Adrenal gland (tissue), 9 donors: ENCODE measurements at regions not wholly inside any gene's neighbourhood (a gene's known extent, or its start where the extent isn't known, plus 50 kb on each side); places are given as distances from the start of the nearest gene placed in this dataset.

Source experiments
- DNase-seq, 7 donors: peaks; one replicate each; pipeline ENCODE4 v3.0.0-alpha.2; 2019 to 2020
- H3K27ac ChIP-seq, 5 donors: fragments of 200-600 bp; sonication (generic) in 4 of 5; 1 replicate in 3 of 5; 2 replicates in 2 of 5; pipeline versions ENCODE4 v1.5.1 to v1.8.0; 2016 to 2020; ENCODE audit warnings: mild to moderate bottlenecking in 1 of 5
- H3K27me3 ChIP-seq: fragments of 200-600 bp; 2 replicates; pipeline ENCODE4 v1.8.0; 2021
- H3K36me3 ChIP-seq, 2 donors: fragments of 200-600 bp; replicated peaks in 1 of 2; 1 replicate in 1 of 2; 2 replicates in 1 of 2; pipeline versions ENCODE4 v1.5.1 to v1.8.0; 2018 to 2022
- H3K4me1 ChIP-seq, 2 donors: fragments of 200-600 bp; replicated peaks in 1 of 2; 1 replicate in 1 of 2; 2 replicates in 1 of 2; pipeline versions ENCODE4 v1.5.1 to v1.8.0; 2018 to 2021
- H3K4me3 ChIP-seq, 4 donors: fragments of 200-600 bp; sonication (generic) in 3 of 4; one replicate each; pipeline ENCODE4 v1.5.1; 2016 to 2018
- H3K9me3 ChIP-seq, 3 donors: fragments of 200-600 bp; sonication (generic) in 1 of 3; replicated peaks in 1 of 3; 1 replicate in 2 of 3; 2 replicates in 1 of 3; pipeline versions ENCODE4 v1.5.1 to v1.8.0; 2016 to 2021
- POLR2A ChIP-seq, 2 donors: fragments of 450-650 bp; IDR thresholded peaks; one replicate each; pipeline ENCODE4 v1.6.1; 2017; ENCODE audit warnings: antibody characterized with exemption in 2 of 2, mild to moderate bottlenecking in 2 of 2, moderate library complexity in 1 of 2
- WGBS, 4 donors: extraction: QIAGEN DNeasy Blood & Tissue Kit in 2 of 4; methylation state at CpG; one replicate each; pipeline versions ENCODE4 v1.1.5 to v1.1.7; 2013 to 2017; 5-methylcytosine and 5-hydroxymethylcytosine counted together
- intact Hi-C, 2 donors: fragments of 100-400 bp; cut with DNase I; formaldehyde crosslinking; loops; one replicate each; pipeline versions ENCODE4 v1.14.1 to v1.15.0; 2022 to 2023
- TF ChIP-seq, protein P1 (sequence below), 6 experiments: fragments of 450-650 bp in 4 of 6; fragments of 200-600 bp in 2 of 6; sonication (generic) in 1 of 6; IDR thresholded peaks; 1 replicate in 5 of 6; 2 replicates in 1 of 6; pipeline versions ENCODE4 v1.5.1 to v1.8.0; 2016 to 2021; ENCODE audit warnings: antibody characterized with exemption in 6 of 6, mild to moderate bottlenecking in 2 of 6, moderate library complexity in 1 of 6
- donor health status: healthy with polysubstance abuse.
- donor health status: Bipolar disorder and iron deficiency.
- donor health status: DM: yes; HTN: yes; CAD: no.
- donor health status: DM: no; HTN: no; CAD: no.
- donor health status: DM: no; HTN: no; CAD: no.

DNA sequence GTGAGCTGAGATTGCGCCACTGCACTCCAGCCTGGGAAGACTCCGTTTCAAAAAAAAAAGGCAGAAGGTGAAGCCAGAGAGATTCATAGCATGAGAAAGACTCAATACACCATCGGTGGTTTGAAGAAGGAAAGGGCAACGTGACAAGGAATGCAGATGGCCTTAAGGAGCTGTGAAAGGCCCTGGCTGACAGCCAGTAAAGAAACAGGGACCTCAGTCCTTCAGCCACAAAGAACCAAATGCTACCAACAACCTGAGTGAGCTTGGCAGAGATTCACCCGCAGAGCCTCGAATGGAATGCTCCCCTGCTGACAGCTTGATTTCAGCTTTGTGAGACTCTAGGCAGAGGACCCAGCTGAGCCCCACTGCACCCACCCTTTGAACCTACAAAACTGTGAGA is 154.9 kb upstream of the NDUFV2 start:
- H3K9me3 ChIP-seq, result no peaks in the 10 kb centered on the region
- 62 to 71% (median 67%) methylated on average over 4 to 6 of the region's 6 CpGs for WGBS, 4 donors
- DNase-seq, result no peak
- no peaks in the 10 kb centered on the region for H3K4me1 ChIP-seq
- no peak overlapping the region for H3K4me3 ChIP-seq
- H3K36me3 ChIP-seq, result no peaks in the 10 kb centered on the region
- TF ChIP-seq, protein P1, sequence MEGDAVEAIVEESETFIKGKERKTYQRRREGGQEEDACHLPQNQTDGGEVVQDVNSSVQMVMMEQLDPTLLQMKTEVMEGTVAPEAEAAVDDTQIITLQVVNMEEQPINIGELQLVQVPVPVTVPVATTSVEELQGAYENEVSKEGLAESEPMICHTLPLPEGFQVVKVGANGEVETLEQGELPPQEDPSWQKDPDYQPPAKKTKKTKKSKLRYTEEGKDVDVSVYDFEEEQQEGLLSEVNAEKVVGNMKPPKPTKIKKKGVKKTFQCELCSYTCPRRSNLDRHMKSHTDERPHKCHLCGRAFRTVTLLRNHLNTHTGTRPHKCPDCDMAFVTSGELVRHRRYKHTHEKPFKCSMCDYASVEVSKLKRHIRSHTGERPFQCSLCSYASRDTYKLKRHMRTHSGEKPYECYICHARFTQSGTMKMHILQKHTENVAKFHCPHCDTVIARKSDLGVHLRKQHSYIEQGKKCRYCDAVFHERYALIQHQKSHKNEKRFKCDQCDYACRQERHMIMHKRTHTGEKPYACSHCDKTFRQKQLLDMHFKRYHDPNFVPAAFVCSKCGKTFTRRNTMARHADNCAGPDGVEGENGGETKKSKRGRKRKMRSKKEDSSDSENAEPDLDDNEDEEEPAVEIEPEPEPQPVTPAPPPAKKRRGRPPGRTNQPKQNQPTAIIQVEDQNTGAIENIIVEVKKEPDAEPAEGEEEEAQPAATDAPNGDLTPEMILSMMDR (IDR thresholded peaks at IDR 0.05), result no peak
- no peak for TF ChIP-seq POLR2A (IDR thresholded peaks at IDR 0.05)
- intact Hi-C loops, result no loop called here
- H3K27me3 ChIP-seq, result no peaks in the 10 kb centered on the region
- H3K27ac ChIP-seq, result no peak overlapping the region

DNA sequence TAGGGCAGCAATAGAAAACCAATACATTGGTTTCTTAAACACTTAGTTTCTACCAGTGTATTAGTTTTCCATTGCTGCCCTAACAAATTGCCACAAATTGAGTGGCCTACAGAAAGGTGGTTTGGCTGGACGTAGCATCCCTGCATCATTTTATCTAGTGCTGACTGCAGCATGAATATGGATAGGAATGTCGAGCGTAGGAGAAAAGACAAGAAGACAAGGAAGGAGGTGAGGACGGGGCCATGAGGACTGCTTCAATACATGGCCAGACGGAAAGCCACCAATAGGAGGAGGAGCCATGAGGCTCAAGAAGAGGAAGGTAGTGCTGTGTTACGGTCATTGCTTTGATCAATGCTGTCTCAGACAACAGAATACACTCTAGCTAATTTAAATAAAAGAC is 154.5 kb upstream of the NDUFV2 start:
- H3K27me3 ChIP-seq, result no peaks in the 10 kb centered on the region
- TF ChIP-seq, protein P1 (IDR thresholded peaks at IDR 0.05), result no peak
- TF ChIP-seq POLR2A (IDR thresholded peaks at IDR 0.05), result no peak
- WGBS, 4 donors, result 76 to 86% (median 79%) methylated on average over 6 of the region's 6 CpGs
- no peak overlapping the region for H3K4me3 ChIP-seq
- H3K9me3 ChIP-seq, result no peaks in the 10 kb centered on the region
- H3K36me3 ChIP-seq, result no peaks in the 10 kb centered on the region
- intact Hi-C loops, result no loop called here
- no peak for DNase-seq
- H3K4me1 ChIP-seq, result no peaks in the 10 kb centered on the region
- H3K27ac ChIP-seq, result no peak overlapping the region

DNA sequence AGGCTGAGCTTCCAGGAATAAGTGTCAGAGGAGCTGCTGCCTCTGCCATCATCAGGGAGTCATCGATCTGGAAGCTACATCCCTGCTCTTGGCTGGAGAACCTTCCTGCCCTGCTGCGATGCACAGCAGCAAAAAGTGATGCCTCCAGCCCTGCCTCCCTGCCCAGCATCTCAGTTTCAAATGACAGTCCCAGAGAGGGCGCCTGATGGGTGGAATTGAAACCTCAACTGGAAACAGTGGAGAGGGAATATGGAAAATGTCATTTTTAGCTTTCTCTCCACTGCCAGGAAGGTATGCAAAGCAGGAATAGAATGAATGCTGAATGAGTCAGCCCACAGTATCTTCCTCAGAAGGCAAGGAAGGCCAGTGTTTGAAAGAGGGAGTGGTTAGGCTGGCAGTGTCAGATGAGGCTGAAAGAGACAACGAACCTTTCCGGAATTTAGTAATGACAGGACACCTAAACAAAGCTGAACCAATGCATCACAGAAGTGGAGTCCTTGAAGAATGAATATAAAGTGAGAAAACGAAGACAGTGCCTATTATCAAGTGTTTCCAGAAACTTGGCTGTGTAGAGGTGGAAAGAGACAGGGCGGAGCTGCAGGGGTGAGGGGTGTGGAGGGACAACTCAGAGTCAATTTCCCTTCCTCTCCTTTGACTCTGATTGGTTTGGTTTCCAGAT is 153.9 kb upstream of the NDUFV2 start:
- 57 to 64% (median 60%) methylated on average over 7 of the region's 7 CpGs for WGBS, 4 donors
- no peaks in the 10 kb centered on the region for H3K36me3 ChIP-seq
- intact Hi-C loops, result no loop called here
- no peak overlapping the region for H3K4me3 ChIP-seq
- no peaks in the 10 kb centered on the region for H3K27me3 ChIP-seq
- H3K9me3 ChIP-seq, result no peaks in the 10 kb centered on the region
- H3K27ac ChIP-seq, result no peak overlapping the region
- peak in 1 of 7 donors; percentile 15 for DNase-seq
- no peak for TF ChIP-seq POLR2A (IDR thresholded peaks at IDR 0.05)
- H3K4me1 ChIP-seq, result no peaks in the 10 kb centered on the region

DNA sequence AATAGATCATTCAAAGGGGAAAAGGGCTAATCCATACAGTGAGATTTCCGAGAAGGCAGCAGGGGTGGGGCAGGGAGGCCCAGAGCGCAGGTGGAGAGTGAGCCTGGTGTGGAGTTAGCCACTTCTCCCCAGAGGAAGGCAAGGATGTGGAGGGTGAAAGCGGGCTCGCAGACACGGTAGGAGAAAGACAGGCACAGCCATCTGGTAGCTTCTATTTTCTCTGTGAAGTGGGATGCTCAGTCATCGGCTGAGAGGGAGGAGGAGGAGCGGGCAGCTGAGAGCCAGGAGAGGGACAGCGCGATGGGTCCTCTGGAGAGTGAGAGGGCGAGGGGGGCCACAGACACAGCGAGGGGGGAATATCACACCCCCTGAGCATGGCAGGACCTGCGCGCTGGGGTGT is 153.3 kb upstream of the NDUFV2 start:
- Histone ChIP-seq H3K27me3 (no peaks in the 10 kb centered on the region), H3K4me3 (no peak overlapping the region), H3K36me3 (no peaks in the 10 kb centered on the region), H3K9me3 (no peaks in the 10 kb centered on the region), H3K4me1 (no peaks in the 10 kb centered on the region), H3K27ac (no peak overlapping the region)
- no peak for TF ChIP-seq POLR2A (IDR thresholded peaks at IDR 0.05)
- TF ChIP-seq, protein P1 (IDR thresholded peaks at IDR 0.05), result no peak
- DNase-seq, result no peak
- WGBS, 4 donors, result 40 to 57% (median 44%) methylated on average over 13 of the region's 13 CpGs
- intact Hi-C loops, result no loop called here

DNA sequence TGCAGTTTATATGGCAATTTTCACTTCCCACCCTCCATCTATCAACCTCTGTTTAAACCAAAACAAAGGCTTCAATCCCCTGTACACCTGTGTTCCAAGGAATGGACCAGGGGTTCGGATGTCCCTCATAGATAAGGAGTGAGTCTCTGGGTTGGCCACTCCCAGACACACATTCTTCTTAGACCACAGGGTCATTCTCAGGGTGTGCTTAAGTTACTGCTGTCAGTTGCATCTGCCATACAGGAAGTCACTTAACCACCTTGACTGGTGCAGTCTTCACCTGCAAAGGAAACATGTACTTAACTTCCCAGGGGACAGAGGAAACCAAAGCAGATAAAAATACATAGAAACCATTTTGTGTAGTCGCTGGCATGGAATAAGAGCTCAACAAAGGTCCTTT is 151.0 kb upstream of the NDUFV2 start:
- 57 to 80% (median 71%) methylated on average over 2 of the region's 2 CpGs for WGBS, 4 donors
- intact Hi-C loops, result no loop called here

More for the DNA sequence above, 151.0 kb upstream of the NDUFV2 start:
- Histone ChIP-seq H3K36me3 (no peaks in the 10 kb centered on the region), H3K9me3 (no peaks in the 10 kb centered on the region), H3K27me3 (no peaks in the 10 kb centered on the region), H3K4me3 (no peak overlapping the region), H3K4me1 (no peaks in the 10 kb centered on the region), H3K27ac (no peak overlapping the region)
- DNase-seq, result no peak
- TF ChIP-seq, protein P1 (IDR thresholded peaks at IDR 0.05), result no peak
- no peak for TF ChIP-seq POLR2A (IDR thresholded peaks at IDR 0.05)
